ENCODE measurements at regions not wholly inside any gene's neighbourhood (a gene's known extent, or its start where the extent isn't known, plus 50 kb on each side); places are given as distances from the start of the nearest gene placed in this dataset.

DNA sequence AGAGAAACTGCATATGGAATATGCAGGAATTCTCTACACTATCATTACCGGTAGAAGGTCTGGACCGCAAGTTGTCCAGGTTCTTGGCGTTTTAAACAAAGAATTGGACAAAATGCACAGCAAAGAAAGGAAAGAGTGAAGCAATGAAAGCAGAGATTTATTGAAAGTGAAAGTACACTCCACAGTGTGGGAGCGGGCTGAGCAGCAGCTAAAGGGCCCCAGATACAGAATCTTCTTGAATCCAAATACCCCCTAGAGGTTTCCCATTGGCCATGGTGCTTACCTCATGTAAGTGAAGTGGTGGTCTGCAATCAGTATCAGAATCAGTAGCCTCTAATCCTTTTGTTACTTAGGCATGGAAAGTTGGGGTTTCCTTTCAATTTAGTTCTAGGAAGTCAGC lies 178.5 kb upstream of the IRX3 start:
- DNase-seq (ENCODE audit: low read depth in 1 of 2, low spot score in 1 of 2), result no peak
- peaks cover 7% of the 10 kb centered on the region; the same call in 1 of the 3 replicates for H3K9me3 ChIP-seq
- no peak overlapping the region for H3K4me3 ChIP-seq
- 9% methylated on average over 4 of the region's 4 CpGs for WGBS (ENCODE audit: missing lambda C conversion rate)
- peak overlapping the region; percentile 39; the same call in 2 of the 3 replicates for H3K4me2 ChIP-seq
- CTCF ChIA-PET, result no interaction called here
- TF ChIP-seq EHF (CRISPR knock-in tag; IDR thresholded peaks at IDR 0.05) (no peak), CHD2 (IDR thresholded peaks at IDR 0.05; ENCODE audit: low read length, partially characterized antibody) (no peak), POLR2AphosphoS2 (conservative IDR thresholded peaks at IDR 0.05; ENCODE audit: low read length) (no peak), ZFP36 (IDR thresholded peaks at IDR 0.05; ENCODE audit: borderline replicate concordance, partially characterized antibody) (no peak), EHMT2 (IDR thresholded peaks at IDR 0.05; ENCODE audit: low read depth) (no peak), JUN (IDR thresholded peaks at IDR 0.05) (no peak), ZSCAN20 (CRISPR knock-in tag; IDR thresholded peaks at IDR 0.05) (no peak), TFCP2L1 (CRISPR knock-in tag; IDR thresholded peaks at IDR 0.05) (no peak), MAFK (IDR thresholded peaks at IDR 0.05; ENCODE audit: partially characterized antibody) (no peak)
- TF ChIP-seq, protein P1, sequence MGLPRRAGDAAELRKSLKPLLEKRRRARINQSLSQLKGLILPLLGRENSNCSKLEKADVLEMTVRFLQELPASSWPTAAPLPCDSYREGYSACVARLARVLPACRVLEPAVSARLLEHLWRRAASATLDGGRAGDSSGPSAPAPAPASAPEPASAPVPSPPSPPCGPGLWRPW (IDR thresholded peaks at IDR 0.05), result no peak
- H3K4me1 ChIP-seq, result no peaks in the 10 kb centered on the region
- H3K27ac ChIP-seq, result no peak overlapping the region
- no peak for ATAC-seq
- POLR2A ChIA-PET, result no interaction called here
- no peak for FAIRE-seq

DNA sequence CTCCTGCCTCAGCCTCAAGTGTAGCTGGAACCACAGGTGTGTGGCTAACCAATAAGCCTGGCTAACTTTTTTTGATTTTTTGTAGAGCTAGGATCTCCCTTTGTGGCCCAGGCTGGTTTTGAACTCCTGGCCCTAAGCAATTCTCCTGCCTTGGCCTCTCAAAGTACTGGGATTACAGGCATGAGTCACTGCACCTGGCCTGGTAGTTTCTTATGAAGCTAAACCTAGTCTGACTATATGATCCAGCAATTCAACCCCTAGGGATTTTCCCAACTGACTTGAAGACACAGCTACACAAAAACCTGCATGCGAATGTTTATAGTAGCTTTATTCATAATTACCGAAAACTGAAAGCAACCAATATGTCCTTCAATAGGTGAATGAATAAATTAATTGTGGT lies 176.2 kb upstream of the IRX3 start:
- ChIA-PET CTCF (interaction anchor here (0.7 kb wide), 1 partner anchor 17 kb away, joined by 3 read pairs; no protein-coding TSS in a partner anchor), POLR2A (no interaction called here)
- Histone ChIP-seq H3K4me2 (no peak overlapping the region), H3K4me3 (no peak overlapping the region), H3K9me3 (peaks cover 7% of the 10 kb centered on the region; the same call in 1 of the 3 replicates), H3K4me1 (no peaks in the 10 kb centered on the region), H3K27ac (no peak overlapping the region)
- no peak for DNase-seq (ENCODE audit: low read depth in 1 of 2, low spot score in 1 of 2)
- FAIRE-seq, result no peak
- no peak for ATAC-seq
- TF ChIP-seq TP53 (CRISPR knock-in tag; IDR thresholded peaks at IDR 0.05), result no peak
- TF ChIP-seq, protein P2, sequence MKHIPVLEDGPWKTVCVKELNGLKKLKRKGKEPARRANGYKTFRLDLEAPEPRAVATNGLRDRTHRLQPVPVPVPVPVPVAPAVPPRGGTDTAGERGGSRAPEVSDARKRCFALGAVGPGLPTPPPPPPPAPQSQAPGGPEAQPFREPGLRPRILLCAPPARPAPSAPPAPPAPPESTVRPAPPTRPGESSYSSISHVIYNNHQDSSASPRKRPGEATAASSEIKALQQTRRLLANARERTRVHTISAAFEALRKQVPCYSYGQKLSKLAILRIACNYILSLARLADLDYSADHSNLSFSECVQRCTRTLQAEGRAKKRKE (CRISPR knock-in tag; IDR thresholded peaks at IDR 0.05; ENCODE audit: low read depth), result no peak
- TF ChIP-seq SMC3 (IDR thresholded peaks at IDR 0.05), result no peak
- TF ChIP-seq CHD4 (IDR thresholded peaks at IDR 0.05; ENCODE audit: borderline replicate concordance), result no peak
- TF ChIP-seq KDM5A (IDR thresholded peaks at IDR 0.05), result no peak
- TF ChIP-seq ZC3H11A (IDR thresholded peaks at IDR 0.05), result no peak
- TF ChIP-seq GATA3 (IDR thresholded peaks at IDR 0.05; ENCODE audit: borderline replicate concordance), result no peak
- 91% methylated on average over 2 of the region's 2 CpGs for WGBS (ENCODE audit: missing lambda C conversion rate)

DNA sequence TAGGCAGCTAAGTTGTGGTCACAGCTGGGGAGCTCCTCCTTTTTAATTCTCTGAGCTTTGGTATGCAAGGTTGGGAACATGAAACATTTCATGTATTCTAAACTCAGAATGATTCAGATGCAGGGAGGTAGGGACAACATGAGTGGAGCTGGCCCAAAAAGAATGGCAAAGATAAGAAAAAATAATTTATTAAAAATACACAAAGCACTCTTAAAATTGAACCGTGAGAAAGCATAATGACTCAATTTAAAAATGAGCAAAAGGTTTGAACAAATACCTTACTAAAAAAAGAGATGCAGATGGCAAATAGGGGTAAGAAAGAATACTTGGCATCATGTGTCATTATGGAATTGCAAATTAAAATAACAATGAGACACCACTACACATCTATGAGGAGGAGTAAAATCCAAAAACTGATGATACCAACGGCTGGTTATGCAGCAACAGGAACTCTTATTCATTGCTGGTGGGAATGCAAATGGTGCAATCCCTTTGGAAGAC lies 175.6 kb upstream of the IRX3 start:
- TF ChIP-seq EHF (CRISPR knock-in tag; IDR thresholded peaks at IDR 0.05), result no peak
- TF ChIP-seq SREBF2 (IDR thresholded peaks at IDR 0.05), result no peak
- no peak for TF ChIP-seq NFE2L2 (conservative IDR thresholded peaks at IDR 0.05; ENCODE audit: low read length)
- DNase-seq (ENCODE audit: low read depth in 1 of 2, low spot score in 1 of 2) (no peak), ATAC-seq (no peak), FAIRE-seq (no peak)
- ChIA-PET POLR2A (no interaction called here), CTCF (interaction anchor here (0.7 kb wide), 1 partner anchor 388 kb away, joined by 4 read pairs; no protein-coding TSS in a partner anchor)
- H3K9me3 ChIP-seq, result peaks cover 7% of the 10 kb centered on the region; the same call in 1 of the 3 replicates
- no peaks in the 10 kb centered on the region for H3K4me1 ChIP-seq
- no peak overlapping the region for H3K4me2 ChIP-seq
- 14% methylated on average over 2 of the region's 2 CpGs for WGBS (ENCODE audit: missing lambda C conversion rate)
- H3K27ac ChIP-seq, result no peak overlapping the region
- H3K4me3 ChIP-seq, result no peak overlapping the region

DNA sequence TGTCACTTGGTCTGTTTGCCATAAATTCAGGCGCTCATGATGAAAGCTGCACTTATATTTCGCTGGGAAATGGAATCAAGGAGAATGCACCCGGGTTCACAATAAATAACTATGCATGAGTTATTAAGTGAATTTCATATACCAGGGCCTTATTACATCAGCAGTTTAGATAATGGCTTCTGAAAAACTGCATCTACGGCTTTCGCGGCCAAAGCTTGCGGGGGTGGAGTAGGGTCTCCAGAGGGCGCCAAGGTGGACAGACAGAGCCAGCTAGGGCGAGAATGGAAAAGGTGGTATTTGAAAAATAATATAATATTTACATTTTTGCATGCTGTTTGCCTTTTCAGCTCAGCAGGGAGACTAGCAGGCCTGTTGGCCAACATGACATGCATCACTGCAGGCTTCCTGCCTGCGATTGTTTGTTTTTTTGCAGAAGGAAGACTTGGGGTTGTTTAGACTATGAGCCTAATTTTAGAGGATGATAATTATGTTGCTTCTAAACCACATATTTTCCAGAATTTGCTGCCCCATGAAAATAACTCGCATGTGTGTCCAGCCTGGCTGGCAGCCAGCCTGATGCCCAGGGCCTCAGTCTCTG lies 173.8 kb upstream of the IRX3 start:
- ATAC-seq (no peak), FAIRE-seq (no peak), DNase-seq (ENCODE audit: low read depth in 1 of 2, low spot score in 1 of 2) (no peak)
- WGBS (ENCODE audit: missing lambda C conversion rate), result 66% methylated on average over 11 of the region's 11 CpGs
- POLR2A ChIA-PET, result no interaction called here
- Histone ChIP-seq H3K4me1 (no peaks in the 10 kb centered on the region), H3K27ac (no peak overlapping the region), H3K9me3 (peaks cover 7% of the 10 kb centered on the region; the same call in 1 of the 3 replicates), H3K4me3 (no peak overlapping the region), H3K4me2 (no peak overlapping the region)
- CTCF ChIA-PET, result no interaction called here
- no peak for TF ChIP-seq CBX2 (IDR thresholded peaks at IDR 0.05; ENCODE audit: borderline replicate concordance, low read depth)
- TF ChIP-seq CHD2 (IDR thresholded peaks at IDR 0.05; ENCODE audit: low read length, partially characterized antibody), result no peak
- no peak for TF ChIP-seq ZNF302 (CRISPR knock-in tag; IDR thresholded peaks at IDR 0.05)
- no peak for TF ChIP-seq HEYL (CRISPR knock-in tag; IDR thresholded peaks at IDR 0.05)
- TF ChIP-seq ESRRA (IDR thresholded peaks at IDR 0.05; ENCODE audit: borderline replicate concordance, low read length), result no peak
- no peak for TF ChIP-seq POLR2AphosphoS2 (conservative IDR thresholded peaks at IDR 0.05; ENCODE audit: low read length)
- no peak for TF ChIP-seq MAFK (IDR thresholded peaks at IDR 0.05; ENCODE audit: partially characterized antibody)
- no peak for TF ChIP-seq CEBPB (IDR thresholded peaks at IDR 0.05)
- TF ChIP-seq HOXB5 (CRISPR knock-in tag; IDR thresholded peaks at IDR 0.05), result no peak
- TF ChIP-seq, protein P3, sequence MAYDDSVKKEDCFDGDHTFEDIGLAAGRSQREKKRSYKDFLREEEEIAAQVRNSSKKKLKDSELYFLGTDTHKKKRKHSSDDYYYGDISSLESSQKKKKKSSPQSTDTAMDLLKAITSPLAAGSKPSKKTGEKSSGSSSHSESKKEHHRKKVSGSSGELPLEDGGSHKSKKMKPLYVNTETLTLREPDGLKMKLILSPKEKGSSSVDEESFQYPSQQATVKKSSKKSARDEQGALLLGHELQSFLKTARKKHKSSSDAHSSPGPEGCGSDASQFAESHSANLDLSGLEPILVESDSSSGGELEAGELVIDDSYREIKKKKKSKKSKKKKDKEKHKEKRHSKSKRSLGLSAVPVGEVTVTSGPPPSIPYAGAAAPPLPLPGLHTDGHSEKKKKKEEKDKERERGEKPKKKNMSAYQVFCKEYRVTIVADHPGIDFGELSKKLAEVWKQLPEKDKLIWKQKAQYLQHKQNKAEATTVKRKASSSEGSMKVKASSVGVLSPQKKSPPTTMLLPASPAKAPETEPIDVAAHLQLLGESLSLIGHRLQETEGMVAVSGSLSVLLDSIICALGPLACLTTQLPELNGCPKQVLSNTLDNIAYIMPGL (CRISPR knock-in tag; IDR thresholded peaks at IDR 0.05; ENCODE audit: borderline replicate concordance), result no peak
- TF ChIP-seq, protein P2 (CRISPR knock-in tag; IDR thresholded peaks at IDR 0.05; ENCODE audit: low read depth), result no peak
- TF ChIP-seq, protein P4, sequence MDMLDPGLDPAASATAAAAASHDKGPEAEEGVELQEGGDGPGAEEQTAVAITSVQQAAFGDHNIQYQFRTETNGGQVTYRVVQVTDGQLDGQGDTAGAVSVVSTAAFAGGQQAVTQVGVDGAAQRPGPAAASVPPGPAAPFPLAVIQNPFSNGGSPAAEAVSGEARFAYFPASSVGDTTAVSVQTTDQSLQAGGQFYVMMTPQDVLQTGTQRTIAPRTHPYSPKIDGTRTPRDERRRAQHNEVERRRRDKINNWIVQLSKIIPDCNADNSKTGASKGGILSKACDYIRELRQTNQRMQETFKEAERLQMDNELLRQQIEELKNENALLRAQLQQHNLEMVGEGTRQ (IDR thresholded peaks at IDR 0.05), result no peak
- TF ChIP-seq NFE2L2 (conservative IDR thresholded peaks at IDR 0.05; ENCODE audit: low read length), result no peak
- no peak for TF ChIP-seq GATA3 (IDR thresholded peaks at IDR 0.05; ENCODE audit: borderline replicate concordance)

Measured in A549 (cell line).